Activated B cell treated with CpG ODN at 0.5 μM for 24 hours (primary cell): ENCODE measurements at regions not wholly inside any gene's neighbourhood (a gene's known extent, or its start where the extent isn't known, plus 50 kb on each side); places are given as distances from the start of the nearest gene placed in this dataset.

Source experiments
- ATAC-seq: fragments of 200-7000 bp; cut with Tn5 transposase; one replicate; pipeline ENCODE4 v1.10.0; 2021; ENCODE audit warnings: low read depth, mild to moderate bottlenecking, moderate library complexity
- CTCF ChIA-PET: fragments of 350-600 bp; sonication (Branson Sonifier 250); formaldehyde crosslinking; loops from one replicate; lab custom pipeline; 2021; ENCODE audit warnings: antibody characterized with exemption; lab: Charles Lee
- POLR2A ChIA-PET: fragments of 350-600 bp; sonication (Branson Sonifier 250); formaldehyde crosslinking; loops from one replicate; lab custom pipeline; 2021; ENCODE audit warnings: antibody characterized with exemption; lab: Charles Lee
- DNase-seq: peaks from one replicate; pipeline ENCODE4 v3.0.0; 2022
- H3K27ac Mint-ChIP-seq: one replicate; pipeline ENCODE4 v1.8.0; 2020; ENCODE audit warnings: mixed read lengths
- H3K27me3 Mint-ChIP-seq: one replicate; pipeline ENCODE4 v1.8.0; 2021; ENCODE audit warnings: mixed read lengths
- H3K36me3 Mint-ChIP-seq: one replicate; pipeline ENCODE4 v1.8.0; 2021; ENCODE audit warnings: low read depth, mixed read lengths
- H3K4me1 Mint-ChIP-seq: one replicate; pipeline ENCODE4 v1.8.0; 2021; ENCODE audit warnings: mixed read lengths
- H3K4me3 Mint-ChIP-seq: one replicate; pipeline ENCODE4 v1.8.0; 2020; ENCODE audit warnings: mild to moderate bottlenecking, mixed read lengths
- H3K9me3 Mint-ChIP-seq: one replicate; pipeline ENCODE4 v1.8.0; 2020; ENCODE audit warnings: mixed read lengths
- CTCF ChIP-seq: fragments of 200-600 bp; IDR thresholded peaks from one replicate; pipeline ENCODE4 v1.8.0; 2022; ENCODE audit warnings: antibody characterized with exemption, mild to moderate bottlenecking
- intact Hi-C: fragments of 100-400 bp; cut with micrococcal nuclease; formaldehyde crosslinking; loops from one replicate; pipeline ENCODE4 v1.15.1; 2024

GRCh38 chr9:16328349-16328748 lies 542.1 kb downstream of the BNC2 start:
- ChIA-PET POLR2A (no interaction called here), CTCF (no interaction called here)
- Mint-ChIP-seq H3K27me3 (no peaks in the 10 kb centered on the region), H3K36me3 (no peaks in the 10 kb centered on the region), H3K27ac (no peak overlapping the region), H3K4me3 (no peak overlapping the region), H3K9me3 (no peaks in the 10 kb centered on the region), H3K4me1 (no peaks in the 10 kb centered on the region)
- intact Hi-C loops, result no loop called here
- no peak for TF ChIP-seq CTCF
- DNase-seq, result no peak
- no peak for ATAC-seq

GRCh38 chr9:16329671-16330113 lies 540.8 kb downstream of the BNC2 start:
- ChIA-PET CTCF (no interaction called here), POLR2A (no interaction called here)
- Mint-ChIP-seq H3K36me3 (no peaks in the 10 kb centered on the region), H3K9me3 (no peaks in the 10 kb centered on the region), H3K27ac (no peak overlapping the region), H3K4me1 (no peaks in the 10 kb centered on the region), H3K4me3 (no peak overlapping the region), H3K27me3 (no peaks in the 10 kb centered on the region)
- DNase-seq (no peak), ATAC-seq (no peak)
- TF ChIP-seq CTCF, result no peak
- intact Hi-C loops, result loop anchor here (10.0 kb wide), 1 partner anchor 65 kb away; no protein-coding TSS in a partner anchor

GRCh38 chr9:16331031-16331430 lies 539.4 kb downstream of the BNC2 start:
- Mint-ChIP-seq H3K4me1 (no peaks in the 10 kb centered on the region), H3K36me3 (no peaks in the 10 kb centered on the region), H3K27ac (no peak overlapping the region), H3K27me3 (no peaks in the 10 kb centered on the region), H3K4me3 (no peak overlapping the region), H3K9me3 (no peaks in the 10 kb centered on the region)
- intact Hi-C loops, result loop anchor here (10.0 kb wide), 1 partner anchor 64 kb away; no protein-coding TSS in a partner anchor
- TF ChIP-seq CTCF, result no peak
- ChIA-PET POLR2A (no interaction called here), CTCF (no interaction called here)
- DNase-seq (no peak), ATAC-seq (no peak)

GRCh38 chr9:16331527-16331926 lies 538.9 kb downstream of the BNC2 start:
- ATAC-seq, result no peak
- TF ChIP-seq CTCF, result no peak
- POLR2A ChIA-PET, result no interaction called here
- CTCF ChIA-PET, result no interaction called here
- intact Hi-C loops, result loop anchor here (10.0 kb wide), 1 partner anchor 63 kb away; no protein-coding TSS in a partner anchor
- Mint-ChIP-seq H3K36me3 (no peaks in the 10 kb centered on the region), H3K4me1 (no peaks in the 10 kb centered on the region), H3K4me3 (no peak overlapping the region), H3K9me3 (no peaks in the 10 kb centered on the region), H3K27me3 (no peaks in the 10 kb centered on the region), H3K27ac (no peak overlapping the region)
- no peak for DNase-seq

- ATAC-seq (no peak), DNase-seq (no peak)
- H3K27ac Mint-ChIP-seq, result no peak overlapping the region
- H3K9me3 Mint-ChIP-seq, result no peaks in the 10 kb centered on the region
- no peaks in the 10 kb centered on the region for H3K36me3 Mint-ChIP-seq
- H3K27me3 Mint-ChIP-seq, result no peaks in the 10 kb centered on the region
- TF ChIP-seq CTCF, result no peak
- no peaks in the 10 kb centered on the region for H3K4me1 Mint-ChIP-seq
- ChIA-PET POLR2A (no interaction called here), CTCF (no interaction called here)
- no peak overlapping the region for H3K4me3 Mint-ChIP-seq
- intact Hi-C loops, result loop anchor here (10.0 kb wide), 1 partner anchor 61 kb away; no protein-coding TSS in a partner anchor
These were observed 536.8 kb downstream of the BNC2 start for GRCh38 chr9:16333691-16334090.
